ENCODE measurements at regions not wholly inside any gene's neighbourhood (a gene's known extent, or its start where the extent isn't known, plus 50 kb on each side); places are given as distances from the start of the nearest gene placed in this dataset.

DNA sequence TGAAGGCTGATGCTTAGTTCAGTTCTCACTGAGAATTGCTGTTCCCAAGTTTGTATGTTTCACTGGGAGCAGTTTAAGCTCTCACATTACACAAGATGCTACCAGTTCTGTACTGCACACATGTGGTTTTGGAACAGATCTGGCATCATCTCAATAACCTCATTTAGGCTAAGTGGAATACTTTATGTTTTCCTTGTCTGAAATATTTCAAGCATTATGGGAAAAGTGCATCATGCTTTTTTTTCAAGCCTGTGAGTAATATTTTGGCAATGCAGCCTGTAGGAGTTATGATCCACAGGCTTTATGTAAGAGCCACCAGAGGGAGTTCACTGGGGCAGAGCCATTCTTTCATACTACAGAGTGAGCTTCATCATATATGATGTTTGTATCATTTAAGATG, 141.5 kb downstream of the OR4C45 start:
- TF ChIP-seq EP300 (IDR thresholded peaks at IDR 0.05; ENCODE audit: low read depth) (no peak), POLR2AphosphoS5 (IDR thresholded peaks at IDR 0.05) (no peak)

Measured in transverse colon (tissue), 3 donors.